HG02981 (cell line): ENCODE measurements at regions not wholly inside any gene's neighbourhood (a gene's known extent, or its start where the extent isn't known, plus 50 kb on each side); places are given as distances from the start of the nearest gene placed in this dataset.
"Not testable (repeated sequence)": the region's sequence is repeated elsewhere in the genome, so short reads cannot be mapped to it uniquely, and the experiment has no call there.

ENCODE experiments used
- ATAC-seq: cut with Tn5 transposase; IDR thresholded peaks from one replicate; pipeline ENCODE4 v1.9.1; 2021; ENCODE audit warnings: mild to moderate bottlenecking, moderate library complexity; ENCODE audit not compliant: unreplicated experiment

DNA sequence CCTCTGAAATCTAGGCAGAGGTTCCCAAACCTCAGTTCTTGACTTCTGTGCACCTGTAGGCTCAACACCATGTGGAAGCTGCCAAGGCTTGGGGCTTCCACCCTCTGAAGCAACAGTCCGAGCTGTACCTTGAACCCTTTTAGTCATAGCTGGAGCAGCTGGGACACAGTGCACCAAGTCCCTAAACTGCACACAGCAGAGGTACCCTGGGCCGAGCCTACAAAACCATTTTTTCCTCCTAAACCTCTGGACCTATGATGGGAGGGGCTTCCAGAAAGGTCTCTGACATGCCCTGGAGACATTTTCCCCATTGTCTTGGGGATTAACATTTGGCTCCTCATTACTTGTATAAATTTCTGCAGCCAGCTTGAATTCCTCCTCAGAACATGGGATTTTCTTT is 168.8 kb downstream of the TLE3 start:
- not testable (repeated sequence) for ATAC-seq

DNA sequence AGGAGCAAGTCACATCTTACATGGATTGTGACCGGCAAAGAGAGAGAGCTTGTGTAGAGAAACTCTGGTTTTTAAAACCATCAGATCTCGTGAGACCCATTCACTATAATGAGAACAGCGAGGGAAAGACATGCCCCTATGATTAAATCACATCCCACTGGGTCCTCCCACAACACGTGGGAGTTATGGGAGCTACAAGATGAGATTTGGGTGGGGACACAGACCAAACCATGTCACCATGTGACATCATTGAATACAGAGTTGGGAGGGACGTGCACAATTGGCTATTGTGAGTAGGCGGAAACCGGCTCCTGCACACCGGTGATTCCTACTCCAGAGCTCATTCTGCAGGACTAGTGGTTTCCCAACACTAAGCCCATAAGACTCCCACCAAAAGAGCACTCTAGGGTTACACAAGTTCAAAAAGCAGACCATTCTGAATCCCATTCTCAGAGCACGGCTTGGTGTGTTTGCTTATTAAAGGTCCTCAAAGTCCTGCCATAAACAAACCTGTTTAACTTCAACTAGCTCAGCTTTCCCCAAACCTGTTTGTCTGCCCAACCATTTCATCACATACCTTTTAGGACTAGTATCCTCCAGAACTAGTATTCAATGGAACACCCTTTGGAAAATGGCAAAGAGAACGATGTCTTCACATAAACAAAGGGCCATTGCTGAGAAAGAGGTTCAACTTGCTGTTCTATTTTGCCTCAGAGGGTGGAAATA is 167.6 kb downstream of the TLE3 start:
- no peak for ATAC-seq

DNA sequence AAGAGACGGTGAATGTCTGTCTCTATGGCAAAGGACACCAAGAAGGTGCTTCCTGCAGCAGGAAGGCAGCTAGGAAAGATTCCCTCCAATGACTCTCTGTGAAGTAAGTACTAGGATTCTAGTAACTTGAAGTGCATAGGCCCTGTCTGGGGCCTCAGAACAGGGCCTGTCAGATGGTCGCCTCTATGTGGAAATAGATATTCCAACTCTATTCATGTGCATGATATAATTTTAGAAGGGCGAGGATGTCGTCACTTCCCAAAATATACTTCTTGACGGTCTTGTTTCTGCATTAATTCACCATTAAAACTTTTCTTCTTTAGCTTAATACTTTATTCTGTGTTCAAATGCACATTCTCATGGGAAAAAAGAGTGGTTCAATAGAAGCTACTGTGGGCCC is 167.0 kb downstream of the TLE3 start:
- no peak for ATAC-seq

DNA sequence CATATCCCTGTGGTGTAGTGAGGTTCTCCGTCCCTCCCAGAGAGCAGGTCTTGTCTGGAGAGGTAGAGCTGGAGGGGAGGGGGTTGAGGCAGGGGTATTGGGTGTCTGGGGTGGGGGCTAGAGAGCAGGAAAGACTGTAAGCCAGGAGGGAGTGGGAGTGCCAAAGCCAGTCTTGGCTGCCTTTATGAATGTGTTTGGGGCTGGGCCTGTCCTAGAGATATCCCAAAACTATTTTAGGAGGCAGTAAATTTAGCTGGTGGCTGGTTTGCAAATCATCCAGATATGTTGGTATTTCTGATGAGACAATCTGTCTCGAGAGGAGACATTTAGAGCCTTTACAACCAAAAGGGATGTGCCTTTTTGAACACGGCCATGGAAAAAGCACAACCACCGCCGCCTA is 166.6 kb downstream of the TLE3 start:
- ATAC-seq = no peak

DNA sequence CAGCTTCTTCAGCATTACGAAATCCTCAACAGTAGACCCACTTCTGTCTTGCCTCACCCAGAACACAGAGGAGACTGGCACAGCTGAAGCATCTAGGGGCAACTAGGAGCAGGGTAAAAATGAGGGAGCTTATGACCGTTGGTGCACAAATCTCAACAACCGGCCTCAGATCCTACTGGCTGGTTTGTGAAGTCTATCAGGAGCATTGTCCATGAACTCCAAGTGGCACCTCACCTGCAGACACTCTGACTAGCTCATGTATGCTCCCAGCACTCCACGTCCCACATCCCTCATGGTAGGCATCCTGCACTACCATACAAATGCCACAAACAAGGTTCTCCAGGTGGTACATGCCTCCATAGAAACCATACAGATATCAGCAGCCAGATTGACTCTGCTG is 163.1 kb downstream of the TLE3 start:
- ATAC-seq = no peak

DNA sequence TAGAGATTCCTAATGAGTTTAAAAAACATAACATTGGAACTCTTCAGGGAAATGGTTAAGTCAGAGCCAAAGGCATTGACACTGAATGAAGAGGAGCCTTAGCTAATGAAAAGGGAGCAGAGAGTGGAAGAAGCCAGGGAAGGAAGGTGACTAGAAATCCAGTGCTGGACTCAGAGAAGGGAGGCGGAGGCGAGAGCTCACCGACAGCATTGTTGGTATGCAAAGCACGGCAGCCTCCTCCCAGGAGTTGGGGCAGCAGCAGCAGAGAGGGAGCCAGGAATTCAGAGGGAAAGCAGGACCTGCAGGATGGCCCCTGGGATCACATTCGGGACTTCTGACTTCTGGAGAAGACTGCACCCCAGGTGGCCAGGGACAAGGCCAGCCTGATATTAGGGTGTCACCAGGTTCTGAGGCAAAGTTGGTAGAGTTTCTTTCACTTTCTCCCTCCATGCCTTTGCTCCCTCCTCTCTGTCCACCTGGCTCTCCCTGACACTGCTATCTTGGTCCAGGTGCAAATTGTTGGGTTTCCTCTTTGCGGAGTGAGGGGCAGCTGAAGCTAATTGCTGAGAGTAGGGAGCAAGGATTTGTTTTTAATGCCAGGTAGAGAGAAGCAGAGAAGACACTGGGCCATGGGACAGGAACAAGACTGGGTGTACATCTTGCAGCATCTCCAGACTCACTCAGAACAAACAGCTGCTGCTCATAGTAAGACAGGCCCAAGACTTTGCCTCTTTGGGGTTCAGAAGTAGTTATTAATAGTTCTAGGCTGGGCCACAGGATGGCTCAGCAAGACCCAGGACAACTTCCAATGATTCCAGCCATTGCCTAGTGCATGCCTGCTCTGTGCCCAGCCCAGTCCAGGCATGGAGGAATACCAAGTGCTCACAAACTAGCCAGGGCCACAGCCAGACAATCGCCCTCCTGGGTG is 157.9 kb downstream of the TLE3 start:
- ATAC-seq = no peak

DNA sequence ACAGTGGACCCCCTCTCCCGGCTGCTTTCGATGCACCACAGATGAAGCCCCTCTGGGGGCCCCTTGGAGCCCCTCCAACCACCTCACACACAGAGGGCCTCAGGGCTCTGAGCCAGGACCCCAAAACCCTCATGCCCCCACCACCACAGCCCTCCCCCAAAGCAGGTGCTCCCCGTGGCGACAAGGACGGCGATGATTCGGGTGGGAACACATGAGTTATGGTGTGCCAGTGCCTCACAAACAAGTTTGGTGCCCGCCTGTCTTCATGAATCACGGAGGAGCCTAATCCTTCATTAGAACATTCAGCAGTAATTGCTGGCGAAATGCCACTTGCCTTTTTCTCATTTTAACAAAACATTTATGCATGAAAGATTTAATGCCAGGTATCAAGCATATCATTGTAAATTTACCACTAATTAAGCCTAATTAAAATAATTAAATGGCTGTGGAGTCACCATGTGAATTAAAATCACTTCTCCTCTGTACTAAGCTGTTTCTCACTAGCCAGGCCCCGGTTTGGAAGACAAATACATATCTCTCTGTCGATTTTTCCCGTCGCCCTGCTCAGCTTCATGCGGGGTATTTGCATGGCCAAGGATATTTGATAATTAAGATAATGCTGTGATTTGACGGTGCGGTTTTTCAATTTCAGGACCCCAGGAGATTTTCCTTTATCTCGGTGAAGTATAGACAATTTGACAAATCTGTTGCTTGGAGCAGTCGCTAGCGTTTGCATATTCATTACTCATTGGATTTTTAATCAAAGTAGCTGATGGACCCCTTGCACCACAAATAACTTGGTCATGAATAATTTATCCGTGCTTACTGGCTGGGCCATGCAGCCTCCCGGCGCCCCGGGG is 157.0 kb downstream of the TLE3 start:
- ATAC-seq = no peak

DNA sequence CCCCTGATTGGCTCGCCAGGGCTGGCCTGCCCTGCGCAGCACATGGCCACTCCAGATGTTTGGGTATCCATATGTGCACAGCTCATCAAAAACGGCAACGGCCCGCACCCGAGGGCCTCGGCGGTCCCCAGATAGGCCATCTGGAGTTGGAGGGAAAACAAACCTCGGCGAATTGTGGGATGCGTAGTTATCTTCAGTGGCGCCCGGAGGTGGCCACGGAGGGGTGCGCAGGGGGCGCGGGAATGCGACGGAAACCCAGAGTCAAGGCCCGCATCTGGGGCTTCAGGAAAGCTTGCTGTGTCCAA is 156.5 kb downstream of the TLE3 start:
- ATAC-seq = no peak

DNA sequence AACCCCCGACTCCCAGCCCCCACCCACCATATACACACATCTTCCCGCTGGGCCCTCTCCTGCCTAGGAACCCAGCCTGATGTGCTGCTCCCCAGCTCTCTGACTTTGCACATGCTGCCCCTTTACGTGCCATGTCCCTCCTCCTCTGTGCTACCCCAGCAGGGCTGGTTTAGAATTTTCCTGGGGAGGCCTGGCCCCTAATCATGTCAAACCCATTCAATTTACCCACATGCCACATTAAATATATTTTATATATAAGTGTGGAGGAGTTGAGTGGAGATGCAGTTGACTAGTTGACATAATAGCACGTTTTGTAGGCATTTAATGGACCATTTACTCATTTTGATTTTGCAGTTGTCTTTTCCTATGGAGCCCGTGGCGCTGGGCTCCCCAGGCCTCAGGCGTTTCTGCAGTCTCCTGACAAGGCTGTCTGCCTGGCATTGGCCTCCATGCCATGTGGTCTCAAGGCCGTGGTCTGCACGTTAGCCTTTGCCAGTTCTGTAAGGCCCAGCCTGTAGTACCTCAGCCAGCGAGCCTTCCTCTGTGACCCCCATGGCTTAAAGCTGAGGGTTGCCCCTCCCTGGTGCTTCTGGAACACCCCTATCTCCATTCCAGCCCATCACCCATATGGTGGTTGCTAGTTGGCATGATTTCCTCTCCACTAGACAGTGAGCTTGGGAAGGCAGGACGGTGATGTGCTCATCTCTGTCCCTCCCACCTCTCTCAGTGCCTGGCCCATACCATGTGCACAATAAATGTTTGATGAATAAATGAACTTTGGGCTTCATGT is 155.8 kb downstream of the TLE3 start:
- no peak for ATAC-seq

DNA sequence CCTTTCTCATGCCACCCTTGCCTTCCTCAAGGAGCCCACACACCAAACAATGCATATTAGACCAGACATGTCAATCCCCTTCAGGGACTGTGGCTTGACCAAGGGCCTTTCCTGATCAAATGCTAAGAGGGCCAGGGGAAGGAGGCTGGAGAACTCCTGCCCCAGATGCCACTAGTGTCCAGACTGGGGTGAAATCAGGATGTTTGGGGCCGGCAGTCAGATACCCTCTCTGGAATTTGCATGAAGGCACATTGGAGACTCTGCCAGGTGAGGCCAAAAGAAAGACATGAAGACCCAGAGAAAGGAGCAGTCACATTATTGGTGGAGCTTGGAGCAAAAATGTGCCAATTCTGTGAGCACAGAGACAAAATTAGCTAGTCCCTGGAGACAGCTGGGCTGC is 154.1 kb downstream of the TLE3 start:
- ATAC-seq = no peak

DNA sequence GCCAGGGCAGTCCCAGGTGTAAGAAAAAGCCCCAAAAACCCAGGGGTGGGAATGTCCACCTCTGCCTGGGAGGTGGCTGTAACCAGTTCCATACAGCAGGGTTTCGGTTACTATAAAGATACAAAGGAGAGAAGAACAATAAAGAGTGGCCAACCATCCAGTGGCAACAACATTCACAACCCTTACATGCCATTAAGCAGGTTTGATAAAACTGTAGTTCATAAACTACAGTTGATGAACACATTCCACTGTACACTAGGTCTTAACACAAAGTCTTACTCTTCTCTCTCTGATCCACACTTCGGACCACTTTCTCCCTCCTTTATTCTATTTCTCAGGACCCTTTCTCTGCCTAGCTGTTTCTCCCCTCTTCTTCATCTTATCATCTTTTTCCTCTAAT is 152.0 kb downstream of the TLE3 start:
- no peak for ATAC-seq

DNA sequence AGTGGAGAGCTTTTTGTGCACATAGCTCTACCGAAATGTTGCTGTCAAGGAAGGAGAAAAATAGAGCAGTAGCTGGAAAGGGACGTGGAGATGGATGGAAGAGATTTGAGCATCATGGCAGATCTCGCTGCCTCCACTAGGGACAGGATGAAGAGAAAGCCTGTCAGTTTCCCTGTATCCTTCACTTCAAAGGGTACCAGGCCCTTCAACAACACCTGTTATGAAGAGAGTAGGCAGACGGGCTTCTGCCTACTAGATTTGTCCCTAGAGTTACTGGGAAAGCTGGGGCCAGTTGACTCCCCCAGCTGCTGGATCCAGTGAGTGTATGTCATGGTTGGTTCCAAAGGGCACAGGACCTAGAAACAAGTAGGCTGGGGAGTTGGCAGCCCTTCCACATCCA is 150.8 kb downstream of the TLE3 start:
- no peak for ATAC-seq

DNA sequence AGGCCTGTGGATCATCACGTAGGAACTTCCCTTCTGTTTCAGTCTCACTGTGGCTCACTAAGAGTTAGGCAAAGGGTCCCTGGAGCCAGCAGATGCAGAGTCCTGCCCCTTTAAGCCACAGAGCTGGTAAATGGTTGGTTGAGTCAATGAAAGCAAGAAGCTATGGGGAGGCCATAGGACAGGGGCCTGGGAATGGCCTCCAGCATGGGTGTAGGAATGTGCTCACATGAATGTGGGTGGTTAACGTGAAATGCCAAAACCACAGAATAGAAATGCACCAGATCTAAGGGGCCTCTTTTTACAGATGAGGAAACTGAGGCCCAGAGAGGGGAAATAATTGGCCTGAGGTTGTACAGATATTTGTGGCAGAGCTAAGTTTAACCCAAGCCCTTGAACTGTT is 150.3 kb downstream of the TLE3 start:
- ATAC-seq = no peak

DNA sequence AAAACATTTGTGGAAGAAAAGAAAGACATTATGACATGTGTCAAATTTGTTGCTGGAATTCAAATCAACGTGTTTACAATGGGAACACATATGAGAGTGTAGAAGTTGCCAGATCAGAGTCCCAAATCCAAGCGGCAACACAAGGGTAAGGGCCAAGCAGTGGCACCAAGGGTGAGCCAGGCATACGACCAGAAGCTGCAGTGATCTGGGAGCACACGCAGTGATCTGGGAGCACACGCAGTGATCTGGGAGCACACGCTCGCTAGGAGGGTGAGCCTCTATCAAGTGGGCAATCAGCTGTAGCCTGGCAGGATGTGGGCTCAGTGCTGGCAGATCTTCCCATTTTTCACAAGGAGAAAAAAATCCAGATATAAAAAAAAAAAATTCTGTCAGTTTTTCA is 148.2 kb downstream of the TLE3 start:
- no peak for ATAC-seq

DNA sequence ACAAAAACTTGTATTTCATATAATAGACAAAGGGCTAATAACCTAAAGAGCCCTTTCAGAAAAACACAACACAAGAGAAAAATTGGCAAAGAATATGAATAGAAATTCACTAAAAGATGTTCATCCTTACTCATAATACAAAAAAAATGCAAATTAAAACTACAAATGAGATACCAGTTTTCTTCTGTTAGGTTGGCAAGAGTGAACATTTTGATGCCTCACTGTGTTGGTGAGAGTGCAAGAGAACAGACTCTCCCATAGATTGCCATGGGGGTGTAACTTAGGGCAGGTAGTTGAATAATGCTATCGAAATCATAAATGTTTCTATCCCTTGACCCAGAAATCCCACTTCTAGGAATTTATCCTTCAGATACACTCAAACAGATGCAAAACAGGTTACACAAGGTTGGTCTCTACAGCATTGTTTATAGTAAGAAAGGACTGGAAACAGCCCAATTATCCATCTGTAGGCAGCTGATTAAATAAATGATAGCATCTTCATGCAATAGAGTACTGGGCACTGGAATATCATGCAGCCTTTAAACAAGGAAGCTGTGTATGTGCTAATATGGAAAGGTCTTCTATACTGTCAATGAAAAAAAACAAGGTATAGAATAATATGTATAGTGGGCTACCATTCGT is 146.3 kb downstream of the TLE3 start:
- no peak for ATAC-seq

DNA sequence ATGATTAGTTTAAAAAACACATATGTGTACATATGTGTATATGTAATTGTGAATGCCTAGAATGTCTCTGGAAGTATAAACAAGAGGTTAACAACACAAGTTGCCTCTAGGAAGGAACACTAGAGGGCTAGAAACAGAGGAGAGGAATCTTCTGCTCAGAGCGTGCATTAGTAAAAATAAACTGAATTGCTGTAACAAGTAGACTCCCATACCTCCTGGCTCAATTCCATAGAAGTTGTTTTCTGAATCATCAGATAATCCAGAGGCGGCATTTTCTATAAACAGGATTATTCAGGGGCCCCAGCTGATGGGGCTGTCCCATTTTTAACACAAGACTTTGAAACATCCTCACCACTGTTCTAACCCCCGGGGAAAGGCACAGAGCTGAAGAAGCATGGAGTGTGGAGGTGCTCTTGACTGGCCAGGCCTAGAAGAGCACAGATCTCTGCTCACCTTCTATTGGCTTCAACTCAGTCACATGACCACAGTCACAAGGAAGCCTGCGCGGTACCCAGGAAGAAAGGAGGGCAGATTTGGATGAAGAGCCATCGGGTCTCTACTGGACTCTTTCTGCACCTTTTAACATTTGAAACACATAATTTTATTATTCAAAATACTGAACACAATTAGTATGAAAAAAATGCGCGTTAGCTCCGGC is 145.7 kb downstream of the TLE3 start:
- ATAC-seq = no peak

DNA sequence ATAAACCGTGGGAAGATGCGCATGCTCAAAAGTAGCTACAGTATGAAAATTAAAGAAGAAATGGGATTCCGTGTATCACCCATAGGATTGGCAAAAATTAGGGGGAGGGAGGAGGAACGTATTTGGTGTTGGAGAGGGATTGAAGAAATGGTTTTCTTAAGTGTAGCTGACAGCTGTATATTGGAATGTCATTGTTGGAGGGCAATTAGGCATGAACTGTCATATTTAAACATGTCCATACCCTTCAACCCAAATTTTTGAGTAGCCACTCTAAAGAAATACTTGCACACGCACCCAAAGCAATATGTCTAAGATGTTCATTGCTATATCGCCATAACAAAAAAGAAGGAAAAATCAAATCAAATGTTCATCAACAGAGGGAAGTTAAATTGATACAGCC is 144.7 kb downstream of the TLE3 start:
- ATAC-seq = no peak

DNA sequence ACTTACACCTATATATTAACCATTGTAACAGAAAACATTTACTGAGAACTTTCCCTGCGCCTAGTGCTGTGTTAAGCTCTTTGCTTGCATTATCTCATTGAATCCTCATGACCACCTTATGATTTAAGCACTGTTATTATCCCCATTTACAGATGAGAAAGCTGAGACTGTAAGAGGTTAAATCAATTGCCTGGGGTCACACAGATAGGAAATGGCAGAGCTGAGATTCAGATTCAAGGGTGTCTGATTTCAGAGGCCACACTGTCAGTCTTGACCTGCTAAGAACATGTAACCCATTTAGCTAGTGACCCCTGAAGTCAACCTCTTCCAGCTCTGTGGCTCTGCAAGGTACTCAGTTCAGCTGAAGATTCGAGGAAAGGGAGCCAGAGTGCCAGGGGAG is 143.9 kb downstream of the TLE3 start:
- ATAC-seq = no peak

DNA sequence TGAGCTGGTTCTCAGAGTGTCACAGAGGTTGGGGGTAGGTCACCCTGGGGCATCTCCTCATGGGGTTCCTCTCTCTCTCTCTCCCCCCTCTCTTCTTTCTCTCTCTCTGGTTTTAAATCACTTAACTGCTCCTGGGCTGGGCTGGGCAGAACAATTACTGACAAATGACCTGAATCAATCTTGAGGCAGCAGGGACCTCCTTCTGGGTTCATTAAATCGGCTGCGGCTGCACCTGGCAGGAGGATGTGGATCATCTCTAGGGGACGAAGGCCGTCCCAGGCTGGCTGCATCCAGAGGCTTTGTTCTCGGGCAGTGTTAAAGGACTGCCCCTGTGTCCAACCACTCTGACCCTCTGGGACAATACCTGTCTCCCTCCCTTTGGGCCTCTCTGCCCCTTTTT is 143.1 kb downstream of the TLE3 start:
- no peak for ATAC-seq
